HuH-7 (cell line): ENCODE measurements at regions not wholly inside any gene's neighbourhood (a gene's known extent, or its start where the extent isn't known, plus 50 kb on each side); places are given as distances from the start of the nearest gene placed in this dataset.

ENCODE experiments used
- DNase-seq: peaks from one replicate; pipeline ENCODE4 v3.0.0; 2011; ENCODE audit warnings: low spot score

GRCh38 chr1:37281354-37281753 lies 193.0 kb upstream of the ZC3H12A start:
- DNase-seq = no peak

GRCh38 chr1:37282764-37283163 lies 191.6 kb upstream of the ZC3H12A start:
- no peak for DNase-seq

GRCh38 chr1:37284053-37284452 lies 190.3 kb upstream of the ZC3H12A start:
- no peak for DNase-seq

- no peak for DNase-seq
These were observed 187.5 kb upstream of the ZC3H12A start for GRCh38 chr1:37286881-37287280.

- DNase-seq = no peak
These were observed 185.5 kb upstream of the ZC3H12A start for GRCh38 chr1:37288900-37289299.

- DNase-seq = no peak
These were observed 183.7 kb upstream of the ZC3H12A start for GRCh38 chr1:37290718-37291117.

GRCh38 chr1:37292789-37293188 lies 181.6 kb upstream of the ZC3H12A start:
- DNase-seq = no peak

- DNase-seq = no peak
These were observed 180.3 kb upstream of the ZC3H12A start for GRCh38 chr1:37294096-37294495.

- no peak for DNase-seq
These were observed 179.9 kb upstream of the ZC3H12A start for GRCh38 chr1:37294529-37294928.

GRCh38 chr1:37298769-37299168 lies 175.6 kb upstream of the ZC3H12A start:
- no peak for DNase-seq

GRCh38 chr1:37299216-37299615 lies 175.2 kb upstream of the ZC3H12A start:
- no peak for DNase-seq

- DNase-seq = no peak
These were observed 170.4 kb upstream of the ZC3H12A start for GRCh38 chr1:37303884-37304574.

- no peak for DNase-seq
These were observed 169.3 kb upstream of the ZC3H12A start for GRCh38 chr1:37305108-37305507.

- no peak for DNase-seq
These were observed 168.5 kb upstream of the ZC3H12A start for GRCh38 chr1:37305841-37306240.

- no peak for DNase-seq
These were observed 167.9 kb upstream of the ZC3H12A start for GRCh38 chr1:37306461-37306860.

GRCh38 chr1:37306871-37307270 lies 167.5 kb upstream of the ZC3H12A start:
- no peak for DNase-seq

- no peak for DNase-seq
These were observed 166.1 kb upstream of the ZC3H12A start for GRCh38 chr1:37308031-37308960.

GRCh38 chr1:37309574-37309973 lies 164.8 kb upstream of the ZC3H12A start:
- DNase-seq = no peak

- no peak for DNase-seq
These were observed 164.3 kb upstream of the ZC3H12A start for GRCh38 chr1:37310064-37310463.

GRCh38 chr1:37315371-37315846 lies 159.0 kb upstream of the ZC3H12A start:
- DNase-seq = no peak

GRCh38 chr1:37317870-37318467 lies 156.4 kb upstream of the ZC3H12A start:
- DNase-seq = no peak

- no peak for DNase-seq
These were observed 155.9 kb upstream of the ZC3H12A start for GRCh38 chr1:37318490-37318889.

- no peak for DNase-seq
These were observed 155.1 kb upstream of the ZC3H12A start for GRCh38 chr1:37319284-37319683.
